HG03108 (cell line): ENCODE measurements at regions not wholly inside any gene's neighbourhood (a gene's known extent, or its start where the extent isn't known, plus 50 kb on each side); places are given as distances from the start of the nearest gene placed in this dataset.
"Not testable (repeated sequence)": the region's sequence is repeated elsewhere in the genome, so short reads cannot be mapped to it uniquely, and the experiment has no call there.

Experiments used
- ATAC-seq: cut with Tn5 transposase; IDR thresholded peaks from one replicate; pipeline ENCODE4 v1.9.1; 2021; ENCODE audit warnings: moderate library complexity; ENCODE audit not compliant: unreplicated experiment

- no peak for ATAC-seq
Measured at GRCh38 chr6:62889240-62889639, 322.0 kb upstream of the FKBP1C start.

DNA sequence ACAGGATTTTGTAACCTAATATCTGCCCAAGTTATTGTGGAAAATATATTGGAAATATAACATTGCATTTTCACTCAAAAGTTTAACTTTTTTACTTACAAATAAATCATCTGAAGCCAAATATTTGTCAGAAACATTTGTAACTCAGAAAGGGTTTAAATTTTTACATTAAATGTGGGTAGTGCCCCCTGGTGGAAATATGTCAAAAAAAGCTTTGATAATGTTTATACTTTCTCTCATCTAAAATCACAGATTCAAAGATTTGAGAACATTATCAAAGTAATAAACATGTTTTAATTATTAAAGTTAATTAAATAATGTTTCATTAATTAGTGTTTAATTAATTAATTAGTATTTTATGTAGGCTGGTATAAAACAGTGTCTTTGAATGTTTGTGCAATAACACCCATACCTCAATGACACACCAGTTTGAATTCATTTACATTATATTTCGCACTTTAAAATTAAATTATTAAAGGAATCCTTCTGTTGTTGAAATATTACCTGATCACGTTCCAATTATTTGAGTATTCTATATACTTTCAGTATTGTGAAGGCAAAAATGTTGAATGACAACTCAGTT, 320.1 kb upstream of the FKBP1C start:
- no peak for ATAC-seq

GRCh38 chr6:62894114-62894513, 317.2 kb upstream of the FKBP1C start:
- ATAC-seq: no peak

GRCh38 chr6:62903266-62903665, 308.0 kb upstream of the FKBP1C start:
- no peak for ATAC-seq

- no peak for ATAC-seq
Measured at GRCh38 chr6:62904687-62905086, 306.6 kb upstream of the FKBP1C start.

DNA sequence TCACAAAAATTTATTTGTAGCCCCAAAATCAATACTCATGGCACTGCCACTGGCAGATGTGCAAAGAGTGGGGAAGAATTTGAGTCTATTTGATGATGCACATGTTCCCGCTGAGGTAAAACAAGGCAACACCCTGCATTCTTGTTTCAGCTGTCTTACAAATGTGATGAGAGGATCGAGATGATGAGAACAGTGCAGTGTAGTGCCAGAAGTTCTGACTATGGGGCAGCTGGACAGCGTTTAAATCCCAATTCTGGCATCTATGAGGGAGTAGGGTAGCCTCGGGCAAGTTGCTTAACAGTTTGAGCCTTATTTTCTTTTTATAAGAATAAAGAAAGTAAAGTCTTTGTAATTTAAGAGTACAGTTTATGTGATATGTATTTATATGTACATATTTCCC, 296.7 kb upstream of the FKBP1C start:
- no peak for ATAC-seq

GRCh38 chr6:62923728-62924127, 287.5 kb upstream of the FKBP1C start:
- ATAC-seq: no peak

GRCh38 chr6:62940848-62941247, 270.4 kb upstream of the FKBP1C start:
- no peak for ATAC-seq

GRCh38 chr6:62942000-62942399, 269.3 kb upstream of the FKBP1C start:
- no peak for ATAC-seq

DNA sequence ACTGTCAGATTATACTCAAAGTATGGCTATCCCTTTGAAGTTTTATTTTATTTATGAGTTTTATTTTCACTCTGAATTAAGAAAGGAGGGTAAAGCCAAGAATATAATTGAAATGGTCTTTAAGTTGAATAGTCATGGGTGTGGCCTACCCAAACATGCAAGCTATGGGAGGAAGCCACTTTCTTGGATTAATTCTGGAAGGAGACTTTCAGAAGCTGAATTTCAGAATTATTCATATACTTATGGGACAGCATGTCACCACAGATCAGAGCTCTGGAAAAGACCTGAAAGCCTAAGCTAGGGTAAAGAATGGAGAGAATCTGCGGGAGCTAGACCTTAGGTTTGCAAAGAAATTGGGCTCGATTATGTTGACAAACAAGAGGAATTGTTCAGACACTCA, 242.4 kb upstream of the FKBP1C start:
- no peak for ATAC-seq

- ATAC-seq: no peak
Measured at GRCh38 chr6:62971976-62972658, 239.2 kb upstream of the FKBP1C start.

DNA sequence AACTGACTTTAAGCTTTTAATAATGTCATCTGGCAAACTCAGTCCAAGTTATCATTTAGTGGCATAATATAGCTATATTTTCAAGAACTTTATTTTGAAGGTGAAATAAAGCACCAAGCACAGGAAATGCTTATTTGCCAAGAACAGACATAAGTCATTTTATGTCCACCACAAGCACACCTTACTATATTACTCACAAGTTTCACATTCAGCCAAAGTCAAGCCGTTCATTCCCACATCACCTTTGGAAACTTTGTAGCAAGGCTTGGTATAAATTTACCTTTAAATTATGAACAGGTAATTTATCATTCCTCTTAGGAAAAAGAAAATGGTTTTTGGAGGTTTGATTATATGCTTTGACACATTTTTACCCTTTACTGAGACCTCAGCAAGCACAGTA, 236.8 kb upstream of the FKBP1C start:
- peak; percentile 54 for ATAC-seq

DNA sequence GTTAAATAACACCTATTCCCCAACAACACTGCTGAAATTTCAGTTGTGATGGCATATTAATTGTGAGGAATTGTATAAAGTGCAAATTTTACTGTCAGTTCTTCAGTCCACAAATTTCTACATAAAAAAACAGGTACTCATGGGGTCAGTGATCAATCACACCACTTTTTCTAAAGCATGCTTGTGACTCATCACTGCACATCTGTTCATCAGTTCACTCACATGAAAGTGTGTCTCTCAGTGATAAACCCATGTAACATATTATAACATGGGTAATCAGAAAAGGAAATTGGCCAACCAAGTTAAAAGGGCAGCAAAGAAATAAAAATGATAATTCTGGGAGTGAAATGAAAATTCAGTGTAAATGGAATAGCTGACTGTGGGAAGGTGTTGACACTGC, 234.7 kb upstream of the FKBP1C start:
- no peak for ATAC-seq

- no peak for ATAC-seq
Measured at GRCh38 chr6:62978920-62979319, 232.3 kb upstream of the FKBP1C start.

DNA sequence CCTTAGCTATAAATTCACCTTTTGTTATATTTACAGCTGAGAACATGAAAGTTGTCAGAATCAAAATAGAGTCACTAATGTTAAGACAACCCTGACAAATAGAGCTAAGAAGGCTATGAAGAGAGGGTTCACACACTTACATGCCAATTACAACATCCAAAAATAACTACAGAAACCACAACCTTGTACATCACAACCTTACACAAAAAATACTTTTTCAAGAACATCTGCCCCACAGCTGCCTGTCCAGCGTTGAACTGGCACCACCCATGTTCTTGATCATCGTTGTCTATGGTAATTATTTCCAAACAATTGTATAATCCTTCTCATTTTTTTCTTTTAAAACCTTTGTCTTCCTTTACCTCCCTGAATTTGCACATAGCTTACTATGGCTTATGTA, 231.2 kb upstream of the FKBP1C start:
- no peak for ATAC-seq

GRCh38 chr6:62980724-62981123, 230.5 kb upstream of the FKBP1C start:
- no peak for ATAC-seq

DNA sequence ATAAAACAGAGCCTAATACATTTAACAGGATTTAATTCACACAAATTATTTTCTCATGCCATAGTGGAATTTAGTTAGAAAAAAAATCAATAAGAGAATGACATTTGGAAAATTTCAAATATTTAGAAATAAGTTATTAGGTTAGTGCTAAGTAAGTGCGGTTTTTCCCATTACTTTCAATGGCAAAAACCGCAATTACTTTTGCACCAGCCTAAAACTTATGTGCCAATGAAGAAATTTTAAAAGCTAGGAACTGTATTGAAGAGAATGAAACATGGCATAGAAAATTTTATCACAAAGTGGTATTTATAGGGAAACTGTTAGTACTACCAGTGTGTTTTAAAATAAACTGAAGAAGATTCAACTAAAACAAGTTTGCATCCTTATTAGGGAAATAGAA, 228.3 kb upstream of the FKBP1C start:
- ATAC-seq: no peak

GRCh38 chr6:62991696-62992095, 219.6 kb upstream of the FKBP1C start:
- not testable (repeated sequence) for ATAC-seq

GRCh38 chr6:62993951-62994350, 217.3 kb upstream of the FKBP1C start:
- no peak for ATAC-seq

DNA sequence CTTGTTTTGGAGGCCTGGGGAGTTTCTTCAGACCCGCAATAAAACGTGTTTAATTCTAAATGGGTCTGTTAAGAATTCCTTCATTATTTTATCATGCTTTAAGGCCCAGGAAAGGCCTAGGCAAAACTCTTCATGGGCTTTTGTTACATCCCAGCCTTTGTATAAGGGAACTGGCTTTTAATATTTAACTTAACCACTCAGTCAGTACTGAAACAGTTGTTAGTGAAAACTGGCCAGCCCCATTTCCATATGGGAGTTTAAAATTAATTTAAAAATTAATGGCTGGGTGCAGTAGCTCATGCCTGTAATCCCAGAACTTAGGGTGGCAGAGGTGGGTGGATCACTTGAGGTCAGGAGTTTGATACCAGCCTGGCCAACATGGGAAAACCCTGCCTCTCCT, 213.2 kb upstream of the FKBP1C start:
- ATAC-seq: no peak

DNA sequence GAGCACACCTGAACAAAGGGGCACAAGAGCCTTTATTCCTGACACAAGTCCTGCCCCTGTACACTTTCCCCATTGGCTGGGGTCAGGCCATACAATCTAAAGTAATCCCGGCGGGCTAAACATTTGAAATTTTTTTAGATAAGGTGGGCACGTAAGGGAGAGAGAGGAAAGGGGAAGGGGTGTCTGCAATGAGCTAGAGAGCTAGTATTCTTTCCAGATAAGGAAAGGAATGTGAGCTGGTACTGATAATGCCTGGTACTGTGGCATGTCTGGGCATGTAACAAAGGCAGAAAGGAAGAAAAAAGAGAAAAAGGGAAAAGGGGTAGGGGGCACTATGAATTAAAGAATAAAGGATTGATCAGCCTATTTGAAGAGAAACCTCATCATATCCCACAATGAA, 212.0 kb upstream of the FKBP1C start:
- not testable (repeated sequence) for ATAC-seq

DNA sequence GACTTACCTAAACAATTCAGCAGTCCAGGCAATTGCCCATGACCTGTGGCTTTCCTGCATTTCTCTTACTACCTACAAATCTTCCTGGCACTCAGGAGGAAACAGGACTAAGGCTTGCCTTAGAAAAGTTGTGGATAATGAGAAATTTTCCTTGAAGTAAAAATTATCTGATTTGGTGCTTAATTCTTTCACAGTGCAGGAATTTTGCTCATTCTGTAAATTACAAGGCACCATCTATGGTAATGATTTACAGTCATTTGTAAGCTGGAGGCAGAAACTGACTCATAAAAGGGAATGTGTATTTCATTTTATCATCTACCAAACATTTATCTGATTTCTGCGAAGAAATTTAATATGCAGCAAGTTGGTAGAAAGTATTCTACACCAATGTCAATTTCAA, 211.5 kb upstream of the FKBP1C start:
- ATAC-seq: no peak

GRCh38 chr6:63006018-63006417, 205.3 kb upstream of the FKBP1C start:
- not testable (repeated sequence) for ATAC-seq
